Bronchial epithelial cell (primary cell): ENCODE measurements at regions not wholly inside any gene's neighbourhood (a gene's known extent, or its start where the extent isn't known, plus 50 kb on each side); places are given as distances from the start of the nearest gene placed in this dataset.

Experiments used
- DNase-seq: peaks from one replicate; pipeline ENCODE4 v3.0.0-alpha.2; 2010; ENCODE audit warnings: low read depth
- FAIRE-seq: peaks from 2 replicates; lab custom pipeline; 2011; peaks lifted over from hg19 to GRCh38; lab: Jason Lieb, UNC
- H3K27me3 ChIP-seq: 2 replicates; pipeline ENCODE4 v1.5.1; 2011; ENCODE audit warnings: low read length; ENCODE audit not compliant: control insufficient read depth, insufficient read depth
- H3K36me3 ChIP-seq: 2 replicates; pipeline ENCODE4 v1.5.1; 2011; ENCODE audit warnings: low read length; ENCODE audit not compliant: control insufficient read depth, insufficient read depth
- H3K4me3 ChIP-seq: 2 replicates; pipeline ENCODE4 v1.5.1; 2011; ENCODE audit warnings: mild to moderate bottlenecking, low read depth, low read length, control low read depth
- CTCF ChIP-seq: IDR thresholded peaks from 2 replicates; pipeline ENCODE4 v1.5.1; 2011; ENCODE audit warnings: mild to moderate bottlenecking, moderate library complexity, low read length, control low read depth, inconsistent platforms; ENCODE audit not compliant: insufficient read depth, severe bottlenecking

- Histone ChIP-seq H3K4me3 (no peak overlapping the region), H3K27me3 (no peaks in the 10 kb centered on the region), H3K36me3 (no peaks in the 10 kb centered on the region)
- DNase-seq (no peak), FAIRE-seq (no peak)
- TF ChIP-seq CTCF, result no peak
These were observed 57.5 kb upstream of the CABCOCO1 start for GRCh38 chr10:61605221-61605620.

GRCh38 chr10:61600399-61600798 lies 62.3 kb upstream of the CABCOCO1 start:
- Histone ChIP-seq H3K4me3 (no peak overlapping the region), H3K36me3 (no peaks in the 10 kb centered on the region), H3K27me3 (no peaks in the 10 kb centered on the region)
- DNase-seq, result no peak
- FAIRE-seq, result no peak
- no peak for TF ChIP-seq CTCF

GRCh38 chr10:61594430-61594829 lies 68.3 kb upstream of the CABCOCO1 start:
- DNase-seq (no peak), FAIRE-seq (no peak)
- TF ChIP-seq CTCF, result no peak
- H3K4me3 ChIP-seq, result no peak overlapping the region
- H3K27me3 ChIP-seq, result no peaks in the 10 kb centered on the region
- H3K36me3 ChIP-seq, result no peaks in the 10 kb centered on the region

- peak; percentile 71 for TF ChIP-seq CTCF
- DNase-seq, result peak; percentile 36
- Histone ChIP-seq H3K4me3 (no peak overlapping the region), H3K36me3 (no peaks in the 10 kb centered on the region), H3K27me3 (no peaks in the 10 kb centered on the region)
- FAIRE-seq, result peak; percentile 84
These were observed 70.1 kb upstream of the CABCOCO1 start for GRCh38 chr10:61592581-61592980.

- no peak for TF ChIP-seq CTCF
- peak; percentile 17 for DNase-seq
- FAIRE-seq, result no peak
- H3K4me3 ChIP-seq, result no peak overlapping the region
- no peaks in the 10 kb centered on the region for H3K36me3 ChIP-seq
- no peaks in the 10 kb centered on the region for H3K27me3 ChIP-seq
These were observed 73.0 kb upstream of the CABCOCO1 start for GRCh38 chr10:61589547-61590243.

- no peak for FAIRE-seq
- no peaks in the 10 kb centered on the region for H3K27me3 ChIP-seq
- no peaks in the 10 kb centered on the region for H3K36me3 ChIP-seq
- TF ChIP-seq CTCF, result no peak
- no peak overlapping the region for H3K4me3 ChIP-seq
- DNase-seq, result no peak
These were observed 73.9 kb upstream of the CABCOCO1 start for GRCh38 chr10:61588770-61589211.
